Lung (tissue), 11 donors: ENCODE measurements at regions not wholly inside any gene's neighbourhood (a gene's known extent, or its start where the extent isn't known, plus 50 kb on each side); places are given as distances from the start of the nearest gene placed in this dataset.

Experiments
- ATAC-seq: fragments of 200-7000 bp; cut with Tn5 transposase; one replicate; pipeline ENCODE4 v1.9.1; 2020; ENCODE audit warnings: moderate number of reproducible peaks; ENCODE audit not compliant: insufficient read depth, low FRiP score
- DNase-seq, 3 donors: peaks; one replicate each; pipeline ENCODE4 v3.0.0-alpha.2; 2013 to 2017
- H3K27ac ChIP-seq, 2 donors: one replicate each; pipeline ENCODE4 v1.5.1; 2013; ENCODE audit warnings: mild to moderate bottlenecking in 2 of 2, moderate library complexity in 2 of 2, control low read depth in 1 of 2, inconsistent platforms in 1 of 2, low read depth in 1 of 2, low read length in 1 of 2
- H3K27me3 ChIP-seq, 3 donors: one replicate each; pipeline ENCODE4 v1.5.1; 2013; ENCODE audit warnings: low read length in 2 of 3; ENCODE audit not compliant: control insufficient read depth in 3 of 3, insufficient read depth in 3 of 3
- H3K36me3 ChIP-seq, 4 donors: one replicate each; pipeline ENCODE4 v1.5.1; 2013; ENCODE audit warnings: low read length in 4 of 4, mild to moderate bottlenecking in 1 of 4, moderate library complexity in 1 of 4; ENCODE audit not compliant: control insufficient read depth in 4 of 4, insufficient read depth in 4 of 4
- H3K4me1 ChIP-seq, 5 donors: one replicate each; pipeline ENCODE4 v1.5.1; 2013; ENCODE audit warnings: low read length in 5 of 5, mild to moderate bottlenecking in 2 of 5, moderate library complexity in 1 of 5; ENCODE audit not compliant: control insufficient read depth in 5 of 5, insufficient read depth in 5 of 5
- H3K4me3 ChIP-seq: one replicate; pipeline ENCODE4 v1.5.1; 2013; ENCODE audit warnings: mild to moderate bottlenecking, control low read depth, moderate library complexity
- H3K9ac ChIP-seq, 2 donors: one replicate each; pipeline ENCODE4 v1.5.1; 2013; ENCODE audit warnings: low read length in 2 of 2, control low read depth in 1 of 2; ENCODE audit not compliant: insufficient read depth in 1 of 2
- H3K9me3 ChIP-seq, 4 donors: one replicate each; pipeline ENCODE4 v1.5.1; 2013; ENCODE audit warnings: low read length in 3 of 4, mild to moderate bottlenecking in 1 of 4, moderate library complexity in 1 of 4; ENCODE audit not compliant: control insufficient read depth in 4 of 4, insufficient read depth in 3 of 4
- WGBS, 2 donors: extraction: QIAGEN DNeasy Blood & Tissue Kit; methylation state at CpG; one replicate each; pipeline ENCODE4 v1.1.7; 2013; 5-methylcytosine and 5-hydroxymethylcytosine counted together
- TF ChIP-seq, protein P1 (sequence below): IDR thresholded peaks from 2 replicates; pipeline ENCODE4 v1.5.1; 2012; ENCODE audit warnings: mild to moderate bottlenecking; ENCODE audit errors: control extremely low read depth, extremely low read depth
- donor health status: control.
- donor health status: control.
- donor health status: Bipolar disorder and iron deficiency.
- donor health status: healthy.
- donor health status: DM: yes; HTN: yes; CAD: no.

DNA sequence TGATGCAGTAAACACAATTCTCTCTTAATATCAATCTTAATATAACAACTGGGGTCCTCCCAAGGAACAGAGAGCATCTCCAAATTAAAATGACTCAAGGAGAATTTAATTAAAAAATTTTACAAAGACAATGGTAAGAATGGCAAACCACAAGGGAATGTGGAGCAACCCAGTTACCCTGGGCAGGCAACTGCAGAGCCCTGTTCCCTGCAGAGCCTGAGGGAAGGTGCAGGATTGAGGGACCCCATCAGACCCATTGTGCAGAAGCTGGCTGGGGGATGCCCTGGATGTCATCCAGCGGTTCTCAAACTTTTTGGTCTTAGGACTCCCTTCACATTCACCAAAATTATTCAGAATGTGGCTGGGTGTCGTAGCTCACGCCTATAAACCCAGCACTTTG is 262.8 kb downstream of the FBXO15 start:
- ATAC-seq, result no peak
- Histone ChIP-seq H3K36me3 (no peaks in the 10 kb centered on the region), H3K27ac (no peak overlapping the region), H3K4me3 (no peak overlapping the region), H3K4me1 (no peaks in the 10 kb centered on the region), H3K9ac (no peak overlapping the region), H3K9me3 (no peaks in the 10 kb centered on the region), H3K27me3 (no peaks in the 10 kb centered on the region)
- TF ChIP-seq, protein P1, sequence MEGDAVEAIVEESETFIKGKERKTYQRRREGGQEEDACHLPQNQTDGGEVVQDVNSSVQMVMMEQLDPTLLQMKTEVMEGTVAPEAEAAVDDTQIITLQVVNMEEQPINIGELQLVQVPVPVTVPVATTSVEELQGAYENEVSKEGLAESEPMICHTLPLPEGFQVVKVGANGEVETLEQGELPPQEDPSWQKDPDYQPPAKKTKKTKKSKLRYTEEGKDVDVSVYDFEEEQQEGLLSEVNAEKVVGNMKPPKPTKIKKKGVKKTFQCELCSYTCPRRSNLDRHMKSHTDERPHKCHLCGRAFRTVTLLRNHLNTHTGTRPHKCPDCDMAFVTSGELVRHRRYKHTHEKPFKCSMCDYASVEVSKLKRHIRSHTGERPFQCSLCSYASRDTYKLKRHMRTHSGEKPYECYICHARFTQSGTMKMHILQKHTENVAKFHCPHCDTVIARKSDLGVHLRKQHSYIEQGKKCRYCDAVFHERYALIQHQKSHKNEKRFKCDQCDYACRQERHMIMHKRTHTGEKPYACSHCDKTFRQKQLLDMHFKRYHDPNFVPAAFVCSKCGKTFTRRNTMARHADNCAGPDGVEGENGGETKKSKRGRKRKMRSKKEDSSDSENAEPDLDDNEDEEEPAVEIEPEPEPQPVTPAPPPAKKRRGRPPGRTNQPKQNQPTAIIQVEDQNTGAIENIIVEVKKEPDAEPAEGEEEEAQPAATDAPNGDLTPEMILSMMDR, result no peak
- 91 to 95% methylated on average over 3 of the region's 3 CpGs for WGBS, 2 donors
- DNase-seq, result no peak

DNA sequence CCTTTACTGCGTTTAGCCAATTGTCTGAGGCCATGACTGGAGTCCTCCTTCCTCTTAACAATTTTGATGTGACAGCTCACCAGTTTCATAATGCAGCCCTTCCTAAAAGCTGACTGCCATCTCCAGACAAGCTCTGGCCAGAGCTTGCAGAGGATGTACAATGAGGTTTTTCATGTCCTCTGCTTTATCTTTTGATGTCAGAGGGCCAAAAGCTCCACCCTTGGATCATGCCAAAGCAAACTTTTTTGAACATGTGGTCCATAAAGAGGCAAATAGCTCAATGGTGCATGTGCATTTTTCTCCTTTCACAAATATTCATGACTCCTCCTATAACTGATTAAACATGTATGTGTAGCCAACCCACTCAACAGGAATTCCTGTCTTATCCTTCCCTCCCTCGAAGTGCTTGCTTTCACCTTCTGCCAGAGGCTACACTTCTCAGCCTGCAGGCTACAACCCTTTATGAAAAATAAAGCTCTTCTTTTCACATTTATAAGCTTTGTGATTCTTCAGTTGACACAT is 266.2 kb downstream of the FBXO15 start:
- H3K4me3 ChIP-seq, result no peak overlapping the region
- peaks cover 0 to 2% (median 0%) of the 10 kb centered on the region in 4 donors for H3K9me3 ChIP-seq
- H3K27ac ChIP-seq, result no peak overlapping the region
- no peaks in the 10 kb centered on the region for H3K4me1 ChIP-seq
- DNase-seq (no peak), ATAC-seq (no peak)
- no peak overlapping the region for H3K9ac ChIP-seq
- WGBS, 2 donors, result 57 to 68% methylated on average over 2 of the region's 2 CpGs
- TF ChIP-seq, protein P1, result no peak
- no peaks in the 10 kb centered on the region for H3K27me3 ChIP-seq
- no peaks in the 10 kb centered on the region for H3K36me3 ChIP-seq

DNA sequence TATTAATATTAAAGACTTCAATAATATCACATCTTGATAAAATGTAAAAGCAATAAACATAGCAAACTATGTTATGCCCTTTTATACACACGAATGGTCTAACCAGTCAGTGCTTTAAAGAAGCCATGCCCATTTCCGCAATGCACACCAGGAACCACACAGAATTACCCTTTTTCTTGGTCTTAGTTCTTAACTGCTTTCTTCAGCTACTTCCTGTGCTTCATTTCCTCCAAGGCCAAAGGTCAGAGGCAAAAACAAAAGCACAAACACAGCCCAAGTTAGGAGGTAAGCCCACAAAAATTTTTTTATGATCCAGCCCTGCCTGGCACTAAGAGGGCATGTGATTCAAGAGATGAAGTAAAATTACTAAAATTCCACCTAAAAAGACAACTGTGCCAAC is 267.2 kb downstream of the FBXO15 start:
- Histone ChIP-seq H3K9me3 (peaks cover 0 to 2% (median 0%) of the 10 kb centered on the region in 4 donors), H3K36me3 (no peaks in the 10 kb centered on the region), H3K4me3 (no peak overlapping the region), H3K4me1 (no peaks in the 10 kb centered on the region), H3K9ac (no peak overlapping the region), H3K27ac (no peak overlapping the region), H3K27me3 (no peaks in the 10 kb centered on the region)
- no peak for DNase-seq
- no peak for ATAC-seq
- TF ChIP-seq, protein P1, result no peak
- 69 to 75% methylated on average over 2 of the region's 2 CpGs for WGBS, 2 donors

DNA sequence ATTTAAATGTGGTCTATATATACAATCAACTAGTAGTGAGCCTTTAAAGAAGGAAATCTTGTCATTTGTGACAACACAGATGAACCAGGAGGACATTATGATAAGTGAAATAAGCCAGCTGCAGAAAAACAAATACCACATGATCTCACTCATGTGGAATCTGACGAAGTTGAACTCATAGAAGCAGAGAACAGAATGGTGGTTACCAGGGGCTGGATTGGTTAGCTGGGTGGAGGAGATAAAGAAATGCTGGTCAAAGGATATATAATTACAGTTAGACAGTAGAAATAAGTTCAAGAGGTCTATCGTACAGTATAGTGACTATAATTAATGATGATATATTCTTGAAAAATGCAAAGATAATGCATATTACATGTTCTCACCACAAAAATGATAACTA is 267.9 kb downstream of the FBXO15 start:
- TF ChIP-seq, protein P1, result no peak
- H3K27ac ChIP-seq, result no peak overlapping the region
- no peaks in the 10 kb centered on the region for H3K27me3 ChIP-seq
- H3K9me3 ChIP-seq, result peaks cover 0 to 2% (median 0%) of the 10 kb centered on the region in 4 donors
- no peak overlapping the region for H3K9ac ChIP-seq
- ATAC-seq (no peak), DNase-seq (no peak)
- 70 to 85% methylated on average over 2 of the region's 2 CpGs for WGBS, 2 donors
- no peak overlapping the region for H3K4me3 ChIP-seq
- H3K4me1 ChIP-seq, result no peaks in the 10 kb centered on the region
- no peaks in the 10 kb centered on the region for H3K36me3 ChIP-seq
